ENCODE measurements at regions not wholly inside any gene's neighbourhood (a gene's known extent, or its start where the extent isn't known, plus 50 kb on each side); places are given as distances from the start of the nearest gene placed in this dataset.

- TF ChIP-seq, protein P1, sequence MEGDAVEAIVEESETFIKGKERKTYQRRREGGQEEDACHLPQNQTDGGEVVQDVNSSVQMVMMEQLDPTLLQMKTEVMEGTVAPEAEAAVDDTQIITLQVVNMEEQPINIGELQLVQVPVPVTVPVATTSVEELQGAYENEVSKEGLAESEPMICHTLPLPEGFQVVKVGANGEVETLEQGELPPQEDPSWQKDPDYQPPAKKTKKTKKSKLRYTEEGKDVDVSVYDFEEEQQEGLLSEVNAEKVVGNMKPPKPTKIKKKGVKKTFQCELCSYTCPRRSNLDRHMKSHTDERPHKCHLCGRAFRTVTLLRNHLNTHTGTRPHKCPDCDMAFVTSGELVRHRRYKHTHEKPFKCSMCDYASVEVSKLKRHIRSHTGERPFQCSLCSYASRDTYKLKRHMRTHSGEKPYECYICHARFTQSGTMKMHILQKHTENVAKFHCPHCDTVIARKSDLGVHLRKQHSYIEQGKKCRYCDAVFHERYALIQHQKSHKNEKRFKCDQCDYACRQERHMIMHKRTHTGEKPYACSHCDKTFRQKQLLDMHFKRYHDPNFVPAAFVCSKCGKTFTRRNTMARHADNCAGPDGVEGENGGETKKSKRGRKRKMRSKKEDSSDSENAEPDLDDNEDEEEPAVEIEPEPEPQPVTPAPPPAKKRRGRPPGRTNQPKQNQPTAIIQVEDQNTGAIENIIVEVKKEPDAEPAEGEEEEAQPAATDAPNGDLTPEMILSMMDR (IDR thresholded peaks at IDR 0.05) = no peak
- ATAC-seq (ENCODE audit: insufficient number of reproducible peaks, low FRiP score, low read depth) (no peak), DNase-seq (ENCODE audit: low spot score) (no peak)
- H3K9me3 ChIP-seq = peaks cover 5% of the 10 kb centered on the region
- no peaks in the 10 kb centered on the region for H3K4me1 ChIP-seq (ENCODE audit: control insufficient read depth in 1 of 2, low read depth in 2 of 2)
- no peaks in the 10 kb centered on the region for H3K27me3 ChIP-seq (replicated peaks; ENCODE audit: insufficient read depth)
- H3K27ac ChIP-seq = no peak overlapping the region
- no peak overlapping the region for H3K4me3 ChIP-seq
- no peaks in the 10 kb centered on the region for H3K36me3 ChIP-seq
These were observed 556.1 kb upstream of the AUTS2 start for GRCh38 chr7:69042138-69042537.

DNA sequence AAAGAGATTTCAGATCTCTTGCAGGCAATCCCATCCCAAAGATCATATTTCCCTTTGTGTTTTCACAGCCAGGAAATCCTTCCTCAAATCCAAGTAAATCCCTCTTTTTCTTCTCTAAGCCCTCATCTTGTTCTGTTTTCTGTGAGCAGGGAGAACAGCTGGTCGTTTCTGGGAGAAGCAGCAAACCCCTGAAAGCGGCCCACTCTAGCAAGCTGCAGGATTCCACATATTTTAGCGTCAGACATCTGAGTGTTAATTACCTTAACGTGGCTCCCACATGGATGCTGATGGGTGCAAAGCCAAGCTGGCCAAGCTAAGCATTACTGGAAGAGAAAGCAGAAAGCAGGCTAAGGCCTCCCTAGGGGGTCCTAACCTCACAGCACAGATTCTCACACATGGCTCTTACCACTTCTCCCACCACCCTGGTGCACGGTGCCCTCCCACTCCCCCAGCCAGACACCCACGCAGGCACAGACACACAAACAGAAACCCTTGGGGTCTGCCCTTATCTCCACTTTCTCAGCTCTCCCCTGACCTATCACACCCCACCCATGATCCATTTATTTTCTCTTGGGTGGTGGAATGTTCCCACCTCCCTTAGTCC is 551.0 kb upstream of the AUTS2 start:
- DNase-seq (ENCODE audit: low spot score) = no peak
- H3K4me3 ChIP-seq = no peak overlapping the region
- no peak overlapping the region for H3K27ac ChIP-seq
- no peaks in the 10 kb centered on the region for H3K4me1 ChIP-seq (ENCODE audit: control insufficient read depth in 1 of 2, low read depth in 2 of 2)
- no peaks in the 10 kb centered on the region for H3K27me3 ChIP-seq (replicated peaks; ENCODE audit: insufficient read depth)
- H3K36me3 ChIP-seq = no peaks in the 10 kb centered on the region
- H3K9me3 ChIP-seq = peaks cover 5% of the 10 kb centered on the region
- no peak for ATAC-seq (ENCODE audit: insufficient number of reproducible peaks, low FRiP score, low read depth)
- TF ChIP-seq, protein P1 (IDR thresholded peaks at IDR 0.05) = no peak

GRCh38 chr7:69049326-69049725 is 548.9 kb upstream of the AUTS2 start:
- Histone ChIP-seq H3K4me1 (ENCODE audit: control insufficient read depth in 1 of 2, low read depth in 2 of 2) (no peaks in the 10 kb centered on the region), H3K9me3 (peaks cover 5% of the 10 kb centered on the region), H3K36me3 (no peaks in the 10 kb centered on the region), H3K4me3 (no peak overlapping the region), H3K27me3 (replicated peaks; ENCODE audit: insufficient read depth) (no peaks in the 10 kb centered on the region), H3K27ac (no peak overlapping the region)
- DNase-seq (ENCODE audit: low spot score) = no peak
- no peak for ATAC-seq (ENCODE audit: insufficient number of reproducible peaks, low FRiP score, low read depth)
- TF ChIP-seq, protein P1 (IDR thresholded peaks at IDR 0.05) = no peak

DNA sequence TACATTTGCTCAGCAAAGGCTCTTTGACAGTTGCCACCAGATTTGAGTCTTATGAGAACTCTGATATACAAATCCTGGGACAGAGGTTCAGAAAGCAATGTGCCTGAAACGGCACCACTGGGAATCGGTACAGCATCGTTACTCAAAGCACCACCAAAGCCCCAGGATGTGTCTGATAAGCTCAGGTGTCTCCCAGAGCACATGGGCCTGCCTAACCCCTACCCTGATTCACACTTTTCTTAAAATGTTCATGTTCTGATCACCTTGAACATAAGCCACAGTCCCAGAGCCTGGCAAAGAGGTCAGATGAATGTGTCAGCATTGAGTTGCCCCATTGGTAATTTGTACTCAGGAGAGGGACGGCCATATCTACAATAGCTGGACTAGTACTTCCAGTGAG is 545.8 kb upstream of the AUTS2 start:
- H3K9me3 ChIP-seq = no peaks in the 10 kb centered on the region
- no peaks in the 10 kb centered on the region for H3K36me3 ChIP-seq
- ATAC-seq (ENCODE audit: insufficient number of reproducible peaks, low FRiP score, low read depth) (no peak), DNase-seq (ENCODE audit: low spot score) (no peak)
- TF ChIP-seq, protein P1 (IDR thresholded peaks at IDR 0.05) = no peak
- no peaks in the 10 kb centered on the region for H3K27me3 ChIP-seq (replicated peaks; ENCODE audit: insufficient read depth)
- no peak overlapping the region for H3K4me3 ChIP-seq
- no peak overlapping the region for H3K27ac ChIP-seq
- H3K4me1 ChIP-seq (ENCODE audit: control insufficient read depth in 1 of 2, low read depth in 2 of 2) = no peaks in the 10 kb centered on the region

DNA sequence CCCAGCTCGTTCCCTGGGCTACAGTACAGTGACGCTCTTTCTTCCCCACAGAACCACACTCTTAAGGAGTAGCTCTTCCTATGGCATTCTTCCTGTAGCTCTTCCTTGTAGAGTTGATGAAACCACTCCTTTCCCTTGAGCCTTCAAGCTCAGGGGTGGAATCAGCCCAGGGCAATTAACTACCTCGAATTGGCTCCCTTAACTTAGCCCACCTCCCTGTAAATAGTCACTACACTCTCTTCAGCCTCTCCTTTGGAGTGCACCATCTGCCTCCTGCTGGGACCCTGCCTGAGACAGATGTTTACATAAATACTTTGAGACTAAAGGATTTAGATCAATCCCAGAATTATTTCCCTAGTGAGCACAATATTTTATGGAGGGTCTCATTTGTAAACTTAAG is 537.8 kb upstream of the AUTS2 start:
- Histone ChIP-seq H3K9me3 (no peaks in the 10 kb centered on the region), H3K36me3 (no peaks in the 10 kb centered on the region), H3K27ac (no peak overlapping the region), H3K27me3 (replicated peaks; ENCODE audit: insufficient read depth) (no peaks in the 10 kb centered on the region), H3K4me3 (no peak overlapping the region), H3K4me1 (ENCODE audit: control insufficient read depth in 1 of 2, low read depth in 2 of 2) (no peaks in the 10 kb centered on the region)
- TF ChIP-seq, protein P1 (IDR thresholded peaks at IDR 0.05) = no peak
- no peak for DNase-seq (ENCODE audit: low spot score)
- no peak for ATAC-seq (ENCODE audit: insufficient number of reproducible peaks, low FRiP score, low read depth)
